ENCODE measurements at regions not wholly inside any gene's neighbourhood (a gene's known extent, or its start where the extent isn't known, plus 50 kb on each side); places are given as distances from the start of the nearest gene placed in this dataset.

GRCh38 chr5:10173716-10174115 lies 76.0 kb downstream of the ATPSCKMT start:
- DNase-seq: no peak

- no peak for DNase-seq
These were observed 77.4 kb downstream of the ATPSCKMT start for GRCh38 chr5:10172247-10172646.

- no peak for DNase-seq
These were observed 80.3 kb downstream of the ATPSCKMT start for GRCh38 chr5:10169359-10169758.

GRCh38 chr5:10168254-10168653 lies 81.4 kb downstream of the ATPSCKMT start:
- no peak for DNase-seq

GRCh38 chr5:10167806-10168205 lies 81.9 kb downstream of the ATPSCKMT start:
- DNase-seq: no peak

- DNase-seq: no peak
These were observed 83.3 kb downstream of the ATPSCKMT start for GRCh38 chr5:10166392-10166791.

GRCh38 chr5:10162468-10162867 lies 87.2 kb downstream of the ATPSCKMT start:
- no peak for DNase-seq

GRCh38 chr5:10161778-10162177 lies 87.9 kb downstream of the ATPSCKMT start:
- DNase-seq: no peak

- DNase-seq: no peak
These were observed 89.4 kb downstream of the ATPSCKMT start for GRCh38 chr5:10160241-10160640.

- no peak for DNase-seq
These were observed 90.8 kb downstream of the ATPSCKMT start for GRCh38 chr5:10158886-10159285.

- no peak for DNase-seq
These were observed 92.5 kb downstream of the ATPSCKMT start for GRCh38 chr5:10157085-10157669.

- no peak for DNase-seq
These were observed 93.6 kb downstream of the ATPSCKMT start for GRCh38 chr5:10155897-10156667.

GRCh38 chr5:10153808-10154537 lies 95.7 kb downstream of the ATPSCKMT start:
- DNase-seq: no peak

GRCh38 chr5:10153394-10153793 lies 96.3 kb downstream of the ATPSCKMT start:
- no peak for DNase-seq

GRCh38 chr5:10151656-10152055 lies 98.0 kb downstream of the ATPSCKMT start:
- no peak for DNase-seq

GRCh38 chr5:10149911-10150310 lies 99.8 kb downstream of the ATPSCKMT start:
- no peak for DNase-seq

GRCh38 chr5:10145923-10146401 lies 103.7 kb downstream of the ATPSCKMT start:
- no peak for DNase-seq

- DNase-seq: no peak
These were observed 105.6 kb downstream of the ATPSCKMT start for GRCh38 chr5:10144040-10144439.

GRCh38 chr5:10140195-10140973 lies 109.3 kb downstream of the ATPSCKMT start:
- DNase-seq: no peak

- no peak for DNase-seq
These were observed 111.2 kb downstream of the ATPSCKMT start for GRCh38 chr5:10138395-10139057.

- no peak for DNase-seq
These were observed 115.9 kb downstream of the ATPSCKMT start for GRCh38 chr5:10133830-10134229.

- DNase-seq: no peak
These were observed 118.8 kb downstream of the ATPSCKMT start for GRCh38 chr5:10130881-10131280.

GRCh38 chr5:10126900-10127299 lies 122.8 kb downstream of the ATPSCKMT start:
- no peak for DNase-seq
